Keratinocyte (primary cell): ENCODE measurements at regions not wholly inside any gene's neighbourhood (a gene's known extent, or its start where the extent isn't known, plus 50 kb on each side); places are given as distances from the start of the nearest gene placed in this dataset.
"Not testable (repeated sequence)": the region's sequence is repeated elsewhere in the genome, so short reads cannot be mapped to it uniquely, and the experiment has no call there.

Experiments
- EZH2 ChIP-seq: IDR thresholded peaks from one replicate; pipeline ENCODE4 v1.6.1; 2012; ENCODE audit warnings: inconsistent platforms, mild to moderate bottlenecking, low read length, moderate library complexity
- TF ChIP-seq, protein P1 (sequence below), 3 experiments: IDR thresholded peaks in 1 of 3; conservative IDR thresholded peaks in 1 of 3; optimal IDR thresholded peaks in 1 of 3; 2 replicates in 2 of 3; 3 replicates in 1 of 3; pipeline versions ENCODE3 to v1.5.1; 2011; ENCODE audit warnings: low read length in 3 of 3, mild to moderate bottlenecking in 3 of 3, moderate library complexity in 2 of 3, control low read depth in 1 of 3, inconsistent platforms in 1 of 3; ENCODE audit not compliant: insufficient read depth in 2 of 3; ENCODE audit errors: extremely low read depth in 1 of 3

GRCh38 chr1:224551189-224551588 is 64.9 kb upstream of the CNIH3 start:
- TF ChIP-seq, protein P1, sequence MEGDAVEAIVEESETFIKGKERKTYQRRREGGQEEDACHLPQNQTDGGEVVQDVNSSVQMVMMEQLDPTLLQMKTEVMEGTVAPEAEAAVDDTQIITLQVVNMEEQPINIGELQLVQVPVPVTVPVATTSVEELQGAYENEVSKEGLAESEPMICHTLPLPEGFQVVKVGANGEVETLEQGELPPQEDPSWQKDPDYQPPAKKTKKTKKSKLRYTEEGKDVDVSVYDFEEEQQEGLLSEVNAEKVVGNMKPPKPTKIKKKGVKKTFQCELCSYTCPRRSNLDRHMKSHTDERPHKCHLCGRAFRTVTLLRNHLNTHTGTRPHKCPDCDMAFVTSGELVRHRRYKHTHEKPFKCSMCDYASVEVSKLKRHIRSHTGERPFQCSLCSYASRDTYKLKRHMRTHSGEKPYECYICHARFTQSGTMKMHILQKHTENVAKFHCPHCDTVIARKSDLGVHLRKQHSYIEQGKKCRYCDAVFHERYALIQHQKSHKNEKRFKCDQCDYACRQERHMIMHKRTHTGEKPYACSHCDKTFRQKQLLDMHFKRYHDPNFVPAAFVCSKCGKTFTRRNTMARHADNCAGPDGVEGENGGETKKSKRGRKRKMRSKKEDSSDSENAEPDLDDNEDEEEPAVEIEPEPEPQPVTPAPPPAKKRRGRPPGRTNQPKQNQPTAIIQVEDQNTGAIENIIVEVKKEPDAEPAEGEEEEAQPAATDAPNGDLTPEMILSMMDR (optimal IDR thresholded peaks at IDR 0.05 in 1 of 3, IDR thresholded peaks at IDR 0.05 in 1 of 3, conservative IDR thresholded peaks at IDR 0.05 in 1 of 3; ENCODE audit: extremely low read depth in 1 of 3, insufficient read depth in 2 of 3, low read length in 3 of 3) = not testable (repeated sequence)
- TF ChIP-seq EZH2 = not testable (repeated sequence)
